ENCODE measurements at regions not wholly inside any gene's neighbourhood (a gene's known extent, or its start where the extent isn't known, plus 50 kb on each side); places are given as distances from the start of the nearest gene placed in this dataset.
"Not testable (repeated sequence)": the region's sequence is repeated elsewhere in the genome, so short reads cannot be mapped to it uniquely, and the experiment has no call there.

- TF ChIP-seq CTCF (IDR thresholded peaks at IDR 0.05; ENCODE audit: borderline replicate concordance, insufficient read depth, low read depth, low read length) = no peak
- H3K4me3 ChIP-seq (ENCODE audit: low read depth, low read length) = no peak overlapping the region
Measured at GRCh38 chr12:96101806-96102205, 66.4 kb upstream of the LTA4H start.

GRCh38 chr12:96103067-96103644 is 67.8 kb upstream of the LTA4H start:
- TF ChIP-seq CTCF (IDR thresholded peaks at IDR 0.05; ENCODE audit: borderline replicate concordance, insufficient read depth, low read depth, low read length) = no peak
- no peak overlapping the region for H3K4me3 ChIP-seq (ENCODE audit: low read depth, low read length)

- no peak for TF ChIP-seq CTCF (IDR thresholded peaks at IDR 0.05; ENCODE audit: borderline replicate concordance, insufficient read depth, low read depth, low read length)
- no peak overlapping the region for H3K4me3 ChIP-seq (ENCODE audit: low read depth, low read length)
Measured at GRCh38 chr12:96104566-96104965, 69.2 kb upstream of the LTA4H start.

DNA sequence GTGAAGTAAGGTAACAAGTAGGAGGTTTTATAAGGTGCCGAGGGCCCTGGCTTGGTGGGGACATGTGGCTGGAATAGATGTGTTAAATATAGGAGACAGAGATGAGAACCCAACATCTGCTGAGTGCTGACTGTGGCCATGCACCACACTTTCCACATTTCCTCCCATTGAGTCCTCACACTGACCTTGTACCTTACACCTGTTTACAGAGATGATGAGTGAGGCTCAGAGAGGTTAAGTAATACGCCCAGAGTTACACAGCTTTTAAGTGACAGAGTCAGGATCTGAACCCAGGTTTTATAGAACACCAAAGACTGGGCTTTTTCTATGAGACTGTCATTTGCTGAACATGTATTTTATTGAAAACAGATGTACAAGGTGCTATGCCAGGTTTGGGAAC is 70.8 kb upstream of the LTA4H start:
- no peak for TF ChIP-seq CTCF (IDR thresholded peaks at IDR 0.05; ENCODE audit: borderline replicate concordance, insufficient read depth, low read depth, low read length)
- no peak overlapping the region for H3K4me3 ChIP-seq (ENCODE audit: low read depth, low read length)

- TF ChIP-seq CTCF (IDR thresholded peaks at IDR 0.05; ENCODE audit: borderline replicate concordance, insufficient read depth, low read depth, low read length) = no peak
- H3K4me3 ChIP-seq (ENCODE audit: low read depth, low read length) = no peak overlapping the region
Measured at GRCh38 chr12:96107236-96107635, 71.8 kb upstream of the LTA4H start.

DNA sequence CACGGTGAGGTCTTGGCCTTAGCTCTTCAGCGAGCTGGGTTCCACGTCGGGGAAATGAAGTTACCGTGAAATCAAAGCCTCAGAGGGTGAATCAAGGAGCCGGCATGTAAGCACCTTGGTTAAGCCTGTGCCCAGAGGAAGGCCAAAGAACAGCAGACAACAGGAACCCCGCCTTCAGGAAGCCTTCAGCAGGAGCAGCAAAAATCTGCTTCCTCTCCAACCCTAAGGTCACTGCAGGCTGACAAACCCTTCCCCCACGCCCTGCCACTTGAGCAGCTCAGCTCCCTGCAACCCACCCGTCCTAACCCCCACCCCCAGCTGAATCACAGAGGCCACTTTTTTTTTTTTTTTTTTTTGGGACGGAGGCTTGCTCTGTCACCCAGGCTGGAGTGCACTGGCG is 72.9 kb upstream of the LTA4H start:
- H3K4me3 ChIP-seq (ENCODE audit: low read depth, low read length) = no peak overlapping the region
- no peak for TF ChIP-seq CTCF (IDR thresholded peaks at IDR 0.05; ENCODE audit: borderline replicate concordance, insufficient read depth, low read depth, low read length)

DNA sequence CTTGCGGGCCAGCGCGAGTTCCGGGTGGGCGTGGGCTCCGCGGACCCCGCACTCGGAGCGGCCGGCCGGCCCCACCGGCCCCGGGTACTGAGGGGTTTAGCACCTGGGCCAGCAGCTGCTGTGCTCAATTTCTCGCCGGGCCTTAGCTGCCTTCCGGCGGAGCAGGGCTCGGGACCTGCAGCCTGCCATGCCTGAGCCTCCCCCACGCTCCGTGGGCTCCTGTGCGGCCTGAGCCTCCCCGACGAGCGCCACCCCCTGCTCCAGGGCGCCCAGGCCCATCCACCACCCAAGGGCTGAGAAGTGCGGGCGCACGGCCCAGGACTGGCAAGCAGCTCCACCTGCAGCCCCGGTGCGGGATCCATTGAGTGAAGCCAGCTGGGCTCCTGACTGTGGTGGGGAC is 73.6 kb upstream of the LTA4H start:
- H3K4me3 ChIP-seq (ENCODE audit: low read depth, low read length) = not testable (repeated sequence)

DNA sequence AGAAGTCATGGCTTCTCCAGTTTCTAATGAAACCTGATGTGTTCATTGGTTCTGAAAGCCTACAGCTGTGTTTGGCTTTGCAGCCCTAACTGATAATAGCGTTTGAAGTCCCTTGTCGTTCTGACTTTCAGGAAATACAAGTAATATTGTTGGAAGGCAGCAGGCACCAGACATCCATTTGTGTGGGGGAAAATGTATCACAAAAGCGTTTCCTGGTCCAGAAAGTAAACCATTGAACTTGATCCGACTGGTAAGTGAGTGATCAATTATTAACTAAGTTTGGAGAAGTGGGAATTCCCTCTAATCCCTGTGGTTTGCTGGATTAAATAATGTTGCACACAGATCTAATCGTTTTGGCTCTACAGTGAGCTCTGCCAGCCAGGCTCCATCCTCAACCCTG is 77.3 kb upstream of the LTA4H start:
- TF ChIP-seq CTCF (IDR thresholded peaks at IDR 0.05; ENCODE audit: borderline replicate concordance, insufficient read depth, low read depth, low read length) = no peak
- no peak overlapping the region for H3K4me3 ChIP-seq (ENCODE audit: low read depth, low read length)

Measured in GM12875 (cell line).